NB4 (cell line): ENCODE measurements at regions not wholly inside any gene's neighbourhood (a gene's known extent, or its start where the extent isn't known, plus 50 kb on each side); places are given as distances from the start of the nearest gene placed in this dataset.

Source experiments
- POLR2A ChIP-seq: IDR thresholded peaks from 2 replicates; pipeline ENCODE4 v1.6.1; 2011; ENCODE audit warnings: mild to moderate bottlenecking; ENCODE audit not compliant: insufficient read length; ENCODE audit errors: extremely low read depth
- TF ChIP-seq, protein P1 (sequence below): IDR thresholded peaks from one replicate; pipeline ENCODE4 v1.5.1; 2012; ENCODE audit warnings: low read depth, low read length

DNA sequence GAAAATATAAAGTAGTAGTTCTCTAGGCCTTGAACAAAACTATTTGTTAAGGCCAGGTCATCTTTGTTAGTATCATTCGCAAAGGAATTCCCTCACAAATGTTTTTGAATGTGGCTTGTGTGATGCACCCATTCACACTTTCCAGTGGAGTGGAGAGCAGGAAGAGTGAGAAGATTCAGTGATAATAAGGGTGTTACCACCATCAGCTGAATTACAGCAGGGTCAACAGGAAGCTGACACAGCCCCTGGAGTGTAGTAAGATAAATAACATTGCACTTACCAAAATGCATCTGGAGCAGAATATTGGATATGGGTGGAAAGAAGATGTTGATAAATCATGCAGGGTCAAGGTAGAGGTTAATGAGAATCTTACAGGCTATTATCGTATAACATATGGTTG lies 231.0 kb downstream of the DSC3 start:
- TF ChIP-seq, protein P1, sequence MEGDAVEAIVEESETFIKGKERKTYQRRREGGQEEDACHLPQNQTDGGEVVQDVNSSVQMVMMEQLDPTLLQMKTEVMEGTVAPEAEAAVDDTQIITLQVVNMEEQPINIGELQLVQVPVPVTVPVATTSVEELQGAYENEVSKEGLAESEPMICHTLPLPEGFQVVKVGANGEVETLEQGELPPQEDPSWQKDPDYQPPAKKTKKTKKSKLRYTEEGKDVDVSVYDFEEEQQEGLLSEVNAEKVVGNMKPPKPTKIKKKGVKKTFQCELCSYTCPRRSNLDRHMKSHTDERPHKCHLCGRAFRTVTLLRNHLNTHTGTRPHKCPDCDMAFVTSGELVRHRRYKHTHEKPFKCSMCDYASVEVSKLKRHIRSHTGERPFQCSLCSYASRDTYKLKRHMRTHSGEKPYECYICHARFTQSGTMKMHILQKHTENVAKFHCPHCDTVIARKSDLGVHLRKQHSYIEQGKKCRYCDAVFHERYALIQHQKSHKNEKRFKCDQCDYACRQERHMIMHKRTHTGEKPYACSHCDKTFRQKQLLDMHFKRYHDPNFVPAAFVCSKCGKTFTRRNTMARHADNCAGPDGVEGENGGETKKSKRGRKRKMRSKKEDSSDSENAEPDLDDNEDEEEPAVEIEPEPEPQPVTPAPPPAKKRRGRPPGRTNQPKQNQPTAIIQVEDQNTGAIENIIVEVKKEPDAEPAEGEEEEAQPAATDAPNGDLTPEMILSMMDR, result no peak
- no peak for TF ChIP-seq POLR2A
